HCT116 (cell line): ENCODE measurements at regions not wholly inside any gene's neighbourhood (a gene's known extent, or its start where the extent isn't known, plus 50 kb on each side); places are given as distances from the start of the nearest gene placed in this dataset.
A peak's percentile ranks its signal among the peaks of the same experiment; 100 is the strongest.

ENCODE experiments used
- ATAC-seq: fragments of 200-7000 bp; cut with Tn5 transposase; 2 replicates; pipeline ENCODE4 v1.9.1; 2020; ENCODE audit warnings: mild to moderate bottlenecking, moderate library complexity
- BruUV-seq: library from RNA; stranded (reverse); fragments of 400-500 nt; replicated peaks from 2 replicates; lab custom pipeline; 2021; lab: Mats Ljungman, UMichigan
- CTCF ChIA-PET: fragments of 300-600 bp; sonication (Branson Sonifier 250); formaldehyde crosslinking; loops from one replicate; lab custom pipeline; 2021; ENCODE audit warnings: antibody characterized with exemption; lab: Charles Lee
- POLR2A ChIA-PET: fragments of 300-600, 350-600 bp; sonication (Branson Sonifier 250); formaldehyde crosslinking; loops from one replicate; lab custom pipeline; 2021; ENCODE audit warnings: antibody characterized with exemption; lab: Charles Lee
- RAD21 ChIA-PET, 2 experiments: fragments of 300-600 bp; sonication (Branson Sonifier 250); formaldehyde crosslinking; loops; one replicate each; lab custom pipeline; 2023; ENCODE audit warnings: low total read pairs in 2 of 2; ENCODE audit not compliant: uncharacterized antibody in 2 of 2, unreplicated experiment in 2 of 2, low non-redundant PET in 1 of 2; lab: Charles Lee
- DNase-seq: peaks from one replicate; pipeline ENCODE4 v3.0.0-alpha.2; 2010; ENCODE audit warnings: low read depth, low spot score
- H2AFZ ChIP-seq: fragments of 200-600 bp; shearing (Covaris generic), sonication (generic); 2 replicates; pipeline ENCODE4 v1.6.1; 2017; ENCODE audit warnings: low read depth, mixed run types, mixed read lengths, antibody characterized with exemption, low read length; ENCODE audit not compliant: poor library complexity, severe bottlenecking
- H3K27ac ChIP-seq: 2 replicates; pipeline ENCODE4 v1.5.1; 2012; ENCODE audit warnings: low read depth, low read length
- H3K27me3 ChIP-seq: fragments of 200-600 bp; sonication (generic); 2 replicates; pipeline ENCODE4 v1.6.1; 2016; ENCODE audit warnings: mixed run types, low read length, mixed read lengths; ENCODE audit not compliant: insufficient read depth
- H3K36me3 ChIP-seq, 2 experiments: fragments of 200-500 bp in 1 of 2; fragments of 200-600 bp in 1 of 2; sonication (Bioruptor generic) in 1 of 2; sonication (generic) in 1 of 2; 2 replicates each; pipeline versions ENCODE4 v1.5.1 to v1.6.1; 2014 to 2016; ENCODE audit warnings: low read length in 2 of 2, inconsistent platforms in 1 of 2, mixed read lengths in 1 of 2, mixed run types in 1 of 2; ENCODE audit not compliant: insufficient read depth in 2 of 2, control insufficient read depth in 1 of 2
- H3K4me1 ChIP-seq, 2 experiments: fragments of 200-600 bp in 1 of 2; sonication (generic) in 1 of 2; 2 replicates each; pipeline versions ENCODE4 v1.5.1 to v1.6.1; 2012 to 2017; ENCODE audit warnings: low read length in 2 of 2, inconsistent platforms in 1 of 2, mild to moderate bottlenecking in 1 of 2, mixed read lengths in 1 of 2, mixed run types in 1 of 2, moderate library complexity in 1 of 2; ENCODE audit not compliant: insufficient read depth in 2 of 2, control insufficient read depth in 1 of 2
- H3K4me2 ChIP-seq: fragments of 200-600 bp; sonication (generic); 2 replicates; pipeline ENCODE4 v1.6.1; 2017; ENCODE audit warnings: mixed run types, low read length, mixed read lengths
- H3K4me3 ChIP-seq, 2 experiments: fragments of 200-600 bp in 1 of 2; sonication (generic) in 1 of 2; replicated peaks in 1 of 2; 2 replicates each; pipeline ENCODE4 v1.5.1; 2011 to 2016; ENCODE audit warnings: low read length in 2 of 2, control low read depth in 1 of 2, low read depth in 1 of 2, mild to moderate bottlenecking in 1 of 2, mixed read lengths in 1 of 2, mixed run types in 1 of 2
- H3K79me2 ChIP-seq: fragments of 200-600 bp; sonication (generic); 2 replicates; pipeline ENCODE4 v1.6.1; 2017; ENCODE audit warnings: mild to moderate bottlenecking, mixed run types, low read length, moderate library complexity, mixed read lengths; ENCODE audit not compliant: insufficient read depth
- H3K9ac ChIP-seq: fragments of 200-600 bp; sonication (generic); 2 replicates; pipeline ENCODE4 v1.6.1; 2016; ENCODE audit warnings: low read length, mixed read lengths
- H3K9me2 ChIP-seq: fragments of 200-600 bp; sonication (generic), shearing (Covaris generic); 2 replicates; pipeline ENCODE4 v1.6.1; 2017; ENCODE audit warnings: mixed run types, mild to moderate bottlenecking, moderate library complexity; ENCODE audit not compliant: insufficient read depth
- H3K9me3 ChIP-seq, 2 experiments: fragments of 200-500 bp in 1 of 2; fragments of 200-600 bp in 1 of 2; sonication (Bioruptor generic) in 1 of 2; sonication (generic) in 1 of 2; 2 replicates each; pipeline ENCODE4 v1.6.1; 2014 to 2017; ENCODE audit warnings: low read length in 2 of 2, mixed read lengths in 2 of 2, inconsistent platforms in 1 of 2, low read depth in 1 of 2, mild to moderate bottlenecking in 1 of 2, mixed run types in 1 of 2, moderate library complexity in 1 of 2; ENCODE audit not compliant: control insufficient read depth in 1 of 2, insufficient read depth in 1 of 2
- H4K20me1 ChIP-seq: fragments of 200-600 bp; sonication (generic), shearing (Covaris generic); 2 replicates; pipeline ENCODE4 v1.6.1; 2017; ENCODE audit warnings: mixed run types, mild to moderate bottlenecking, moderate library complexity; ENCODE audit not compliant: insufficient read depth
- ATF3 ChIP-seq: IDR thresholded peaks from 2 replicates; pipeline ENCODE4 v1.6.1; 2012
- CBX3 ChIP-seq: IDR thresholded peaks from 2 replicates; pipeline ENCODE4 v1.6.1; 2012; ENCODE audit warnings: low read depth
- CEBPB ChIP-seq: IDR thresholded peaks from 2 replicates; pipeline ENCODE4 v1.6.1; 2012; ENCODE audit warnings: low read depth
- CTCF ChIP-seq, 3 experiments: fragments of 200-600 bp in 1 of 3; sonication (generic) in 1 of 3; IDR thresholded peaks in 2 of 3; conservative IDR thresholded peaks in 1 of 3; 2 replicates each; pipeline ENCODE4 v1.5.1; 2012 to 2017; ENCODE audit warnings: low read depth in 2 of 3, low read length in 2 of 3, antibody characterized with exemption in 1 of 3, borderline replicate concordance in 1 of 3, control low read depth in 1 of 3, mild to moderate bottlenecking in 1 of 3, mixed read lengths in 1 of 3, mixed run types in 1 of 3, moderate library complexity in 1 of 3; ENCODE audit not compliant: insufficient read depth in 1 of 3
- EGR1 ChIP-seq: IDR thresholded peaks from 2 replicates; pipeline ENCODE4 v1.6.1; 2012; ENCODE audit warnings: low read depth
- ELF1 ChIP-seq: IDR thresholded peaks from 2 replicates; pipeline ENCODE4 v1.6.1; 2012; ENCODE audit warnings: low read depth, borderline replicate concordance
- EZH2 ChIP-seq: fragments of 200-600 bp; sonication (generic); IDR thresholded peaks from 2 replicates; pipeline ENCODE4 v1.6.1; 2017; ENCODE audit warnings: antibody characterized with exemption, mixed run types
- EZH2phosphoT487 ChIP-seq: fragments of 200-600 bp; IDR thresholded peaks from 2 replicates; pipeline ENCODE4 v1.6.1; 2018; ENCODE audit warnings: antibody characterized with exemption, borderline replicate concordance
- FOSL1 ChIP-seq: IDR thresholded peaks from 2 replicates; pipeline ENCODE4 v1.6.1; 2012; ENCODE audit warnings: low read depth
- JUND ChIP-seq: IDR thresholded peaks from 2 replicates; pipeline ENCODE4 v1.6.1; 2012
- MAX ChIP-seq: IDR thresholded peaks from 2 replicates; pipeline ENCODE4 v1.6.1; 2012
- POLR2A ChIP-seq: IDR thresholded peaks from 2 replicates; pipeline ENCODE4 v1.7.0; 2011; ENCODE audit warnings: borderline replicate concordance; ENCODE audit not compliant: insufficient read depth, insufficient read length; ENCODE audit errors: extremely low read depth
- POLR2AphosphoS5 ChIP-seq: IDR thresholded peaks from 2 replicates; pipeline ENCODE4 v1.6.1; 2011; ENCODE audit warnings: mild to moderate bottlenecking, low read depth, low read length, moderate library complexity
- RAD21 ChIP-seq: IDR thresholded peaks from 2 replicates; pipeline ENCODE4 v1.6.1; 2012; ENCODE audit warnings: low read depth, mild to moderate bottlenecking
- REST ChIP-seq: IDR thresholded peaks from 2 replicates; pipeline ENCODE4 v1.6.1; 2012; ENCODE audit warnings: low read depth
- SIN3A ChIP-seq: IDR thresholded peaks from 2 replicates; pipeline ENCODE4 v1.6.1; 2012; ENCODE audit warnings: low read depth
- SP1 ChIP-seq: IDR thresholded peaks from 2 replicates; pipeline ENCODE4 v1.6.1; 2012; ENCODE audit warnings: low read depth
- SRF ChIP-seq: IDR thresholded peaks from 2 replicates; pipeline ENCODE4 v1.6.1; 2012; ENCODE audit warnings: low read depth
- TCF7L2 ChIP-seq: IDR thresholded peaks from 2 replicates; pipeline ENCODE4 v1.7.0; 2011; ENCODE audit warnings: borderline replicate concordance, inconsistent platforms; ENCODE audit not compliant: insufficient read depth, insufficient read length; ENCODE audit errors: extremely low read depth
- ZBTB33 ChIP-seq: IDR thresholded peaks from 2 replicates; pipeline ENCODE4 v1.6.1; 2011; ENCODE audit warnings: mild to moderate bottlenecking, low read length, moderate library complexity; ENCODE audit not compliant: insufficient replicate concordance; ENCODE audit errors: extremely low read depth
- ZFX ChIP-seq: fragments of 450-650 bp; IDR thresholded peaks from 2 replicates; pipeline ENCODE4 v1.6.1; 2017
- intact Hi-C: fragments of 100-400 bp; cut with micrococcal nuclease; formaldehyde crosslinking; loops from 2 replicates; pipeline ENCODE4 v1.10.0; 2022

GRCh38 chr12:75933101-75933500, 98.5 kb downstream of the PHLDA1 start:
- no peak overlapping the region for H2AFZ ChIP-seq
- H3K9me2 ChIP-seq = no peaks in the 10 kb centered on the region
- ATAC-seq = peak; percentile 74
- H3K4me2 ChIP-seq = peak overlapping the region; percentile 57
- H3K9me3 ChIP-seq = no peaks in the 10 kb centered on the region
- no peaks in the 10 kb centered on the region for H3K36me3 ChIP-seq
- peak overlapping the region; percentile 52 for H3K9ac ChIP-seq
- no peaks in the 10 kb centered on the region for H4K20me1 ChIP-seq
- peak; percentile 75 for DNase-seq
- peaks cover 42 to 80% of the 10 kb centered on the region in 2 experiments for H3K4me1 ChIP-seq
- ChIA-PET POLR2A (interaction anchor here (0.8 to 1.8 kb wide), 5 partner anchors 9 to 92 kb away, joined by 3 to 5 read pairs (median 5); no protein-coding TSS in a partner anchor), RAD21 (interaction anchor here in 1 of 2 experiments (0.7 kb wide), 1 partner anchor 48 kb away, joined by 3 read pairs; no protein-coding TSS in a partner anchor), CTCF (no interaction called here)
- no peak overlapping the region for H3K4me3 ChIP-seq
- peak overlapping the region; percentile 95 for H3K27ac ChIP-seq
- H3K79me2 ChIP-seq = no peaks in the 10 kb centered on the region
- intact Hi-C loops = no loop called here
- BruUV-seq = no TSS peak
- no peaks in the 10 kb centered on the region for H3K27me3 ChIP-seq
- peak; percentile 89 for TF ChIP-seq SP1
- no peak for TF ChIP-seq POLR2A
- peak; percentile 51 for TF ChIP-seq TCF7L2
- TF ChIP-seq ATF3 = peak; percentile 53; the same call in 1 of the 2 replicates
- TF ChIP-seq JUND = peak; percentile 84
- peak; percentile 58 for TF ChIP-seq SRF
- peak; percentile 79 for TF ChIP-seq FOSL1
- peak; percentile 85 for TF ChIP-seq CEBPB
- no peak for TF ChIP-seq ELF1
- peak; percentile 50 for TF ChIP-seq MAX
- no peak for TF ChIP-seq EZH2
- no peak for TF ChIP-seq REST
- no peak for TF ChIP-seq CTCF (IDR thresholded peaks at IDR 0.05 in 2 of 3, conservative IDR thresholded peaks at IDR 0.05 in 1 of 3; ENCODE audit: borderline replicate concordance in 1 of 3, insufficient read depth in 1 of 3, low read depth in 2 of 3, low read length in 2 of 3)
- no peak for TF ChIP-seq SIN3A
- no peak for TF ChIP-seq ZFX
- TF ChIP-seq POLR2AphosphoS5 = peak; percentile 61; the same call in 1 of the 2 replicates
- no peak for TF ChIP-seq EZH2phosphoT487
- peak; percentile 26 for TF ChIP-seq RAD21
- TF ChIP-seq EGR1 = peak; percentile 42; the same call in 1 of the 2 replicates
- peak; percentile 66; the same call in 1 of the 2 replicates for TF ChIP-seq CBX3
- TF ChIP-seq ZBTB33 = no peak
